HG03039 (cell line): ENCODE measurements at regions not wholly inside any gene's neighbourhood (a gene's known extent, or its start where the extent isn't known, plus 50 kb on each side); places are given as distances from the start of the nearest gene placed in this dataset.
A peak's percentile ranks its signal among the peaks of the same experiment; 100 is the strongest.
"Not testable (repeated sequence)": the region's sequence is repeated elsewhere in the genome, so short reads cannot be mapped to it uniquely, and the experiment has no call there.

Source experiments
- ATAC-seq: cut with Tn5 transposase; IDR thresholded peaks from one replicate; pipeline ENCODE4 v1.9.1; 2021; ENCODE audit warnings: mild to moderate bottlenecking, moderate library complexity; ENCODE audit not compliant: unreplicated experiment

DNA sequence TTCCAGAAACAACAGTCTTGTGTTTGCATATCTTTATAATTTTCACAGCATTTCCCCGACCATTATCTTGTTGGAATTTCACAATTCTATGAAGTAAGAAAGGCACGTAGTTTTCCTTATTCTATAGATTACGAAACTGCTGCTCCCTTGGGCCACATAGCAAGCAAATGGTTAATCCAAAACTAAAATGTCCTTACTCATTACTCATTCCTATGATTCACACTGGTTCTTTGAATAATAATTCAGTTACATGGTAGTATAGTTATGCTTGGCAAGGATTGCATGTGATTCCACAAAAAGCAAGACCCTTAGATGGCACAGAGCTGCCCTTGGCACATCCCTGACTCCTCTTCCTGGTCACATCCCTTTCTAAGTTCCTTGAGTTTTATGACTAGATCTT is 51.2 kb downstream of the OR13H1 start:
- ATAC-seq = no peak

DNA sequence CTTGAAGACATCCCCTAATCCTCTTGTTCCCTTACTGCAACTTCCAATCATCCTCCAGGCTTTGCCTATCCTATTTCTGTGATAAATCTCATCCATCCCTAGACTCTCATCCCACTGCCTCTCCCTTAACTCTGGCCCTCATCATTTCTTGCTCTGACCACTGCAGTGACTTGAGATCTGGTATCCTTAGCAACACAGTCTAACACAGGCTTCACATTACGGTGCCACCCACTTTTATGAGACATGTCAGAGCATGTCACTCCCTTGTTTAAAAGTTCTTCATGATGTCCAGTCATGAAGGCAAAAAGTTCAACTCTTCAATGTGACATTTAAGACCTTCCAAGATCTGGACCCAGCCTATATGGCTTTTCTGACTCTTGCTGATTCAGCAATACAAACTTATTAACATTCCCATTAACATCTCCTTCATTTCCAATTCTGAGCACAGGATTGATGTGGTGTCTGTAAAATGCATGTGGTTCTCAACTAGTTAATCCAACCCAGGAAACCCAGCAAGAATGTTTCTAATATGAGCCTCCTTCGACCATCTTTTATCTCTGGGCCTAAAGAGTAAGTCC is 64.0 kb downstream of the OR13H1 start:
- ATAC-seq = no peak

GRCh38 chrX:131609480-131609879 is 65.6 kb downstream of the OR13H1 start:
- no peak for ATAC-seq

DNA sequence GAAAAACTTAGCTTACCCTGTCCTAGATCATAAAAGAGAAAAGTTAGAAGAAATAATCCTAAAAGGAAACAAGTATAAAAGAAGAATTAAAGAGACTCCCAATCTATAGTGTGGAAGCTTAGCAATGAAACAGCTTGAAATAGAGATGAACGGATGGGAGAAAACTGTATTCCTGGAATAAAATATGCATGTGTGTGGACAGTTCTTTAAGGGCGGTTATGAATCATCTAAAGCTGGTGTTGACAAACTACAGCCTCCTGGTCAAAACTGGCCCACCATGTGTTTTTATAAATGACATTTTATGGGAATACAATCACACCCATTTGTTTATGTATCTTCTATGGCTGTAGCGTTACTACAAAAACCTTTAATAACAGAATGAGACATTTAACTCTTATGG is 69.4 kb downstream of the OR13H1 start:
- no peak for ATAC-seq

DNA sequence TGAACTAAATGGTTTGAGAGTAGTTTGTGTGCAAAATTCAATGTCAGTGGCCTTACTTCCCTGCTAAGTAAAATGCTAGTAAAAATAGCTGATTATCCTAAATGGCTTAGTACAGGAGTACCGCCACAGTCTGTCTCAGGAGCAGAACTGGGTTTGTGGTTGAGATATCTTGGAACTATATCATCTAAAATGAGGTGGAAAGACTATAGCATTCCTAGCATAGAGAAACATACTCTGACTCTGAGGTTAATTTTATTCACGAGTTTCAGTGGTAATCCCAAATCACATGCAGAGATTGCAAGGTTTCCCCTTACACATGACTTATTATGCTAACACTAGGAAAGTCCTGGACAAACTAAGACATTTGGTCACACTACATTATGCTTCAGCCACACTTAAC is 70.4 kb downstream of the OR13H1 start:
- no peak for ATAC-seq

- ATAC-seq = no peak
Observed at GRCh38 chrX:131617182-131617581, 73.3 kb downstream of the OR13H1 start.

- no peak for ATAC-seq
Observed at GRCh38 chrX:131621650-131622049, 77.8 kb downstream of the OR13H1 start.

GRCh38 chrX:131626681-131627296 is 82.9 kb downstream of the OR13H1 start:
- no peak for ATAC-seq

DNA sequence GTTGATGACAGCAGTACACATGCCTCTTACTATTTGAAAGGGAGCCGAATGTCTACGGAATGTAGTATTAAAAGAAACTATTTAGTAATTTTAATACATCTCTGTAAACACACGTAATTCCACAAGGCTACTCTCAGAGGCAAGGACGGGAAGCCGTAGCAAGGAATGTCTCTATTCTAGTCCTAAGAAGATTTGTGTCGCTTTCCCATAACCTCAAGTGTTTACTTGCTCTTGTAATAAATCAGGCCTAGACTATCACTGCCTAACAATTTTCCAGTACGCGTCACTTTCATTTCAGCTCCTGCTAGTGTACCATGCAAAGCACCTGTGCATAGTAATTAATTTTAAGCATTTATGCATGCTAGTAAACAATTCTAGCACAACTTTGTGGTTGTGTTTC is 86.7 kb downstream of the OR13H1 start:
- no peak for ATAC-seq

DNA sequence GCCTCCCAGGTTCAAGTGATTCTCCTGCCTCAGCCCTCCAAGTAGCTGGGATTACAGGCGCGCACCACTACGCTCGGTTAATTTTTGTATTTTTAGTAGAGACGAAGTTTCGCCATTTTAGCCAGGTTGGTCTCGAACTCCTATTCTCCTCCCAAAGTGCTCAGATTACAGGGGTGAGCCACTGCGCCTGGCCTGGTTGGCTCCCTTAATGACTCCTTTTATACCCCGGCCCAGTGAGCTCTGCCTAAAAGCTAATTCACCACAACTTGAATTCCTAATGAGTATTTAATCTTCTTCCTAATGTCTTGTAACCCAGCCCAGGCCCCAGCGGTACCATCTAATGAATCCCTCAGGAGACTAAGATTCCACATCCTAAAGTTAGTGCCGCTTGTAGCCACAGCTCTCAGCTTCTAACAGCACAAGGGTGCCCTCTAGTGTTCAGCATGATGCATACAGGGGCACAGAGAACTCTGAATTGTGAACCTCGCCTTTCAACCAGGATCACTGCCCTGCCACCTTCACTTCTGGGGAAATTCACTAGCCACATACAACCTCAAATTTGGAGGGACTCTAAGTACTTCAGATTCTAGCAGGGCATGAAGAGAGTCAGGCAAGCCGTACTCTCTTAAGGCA is 89.5 kb downstream of the OR13H1 start:
- no peak for ATAC-seq

DNA sequence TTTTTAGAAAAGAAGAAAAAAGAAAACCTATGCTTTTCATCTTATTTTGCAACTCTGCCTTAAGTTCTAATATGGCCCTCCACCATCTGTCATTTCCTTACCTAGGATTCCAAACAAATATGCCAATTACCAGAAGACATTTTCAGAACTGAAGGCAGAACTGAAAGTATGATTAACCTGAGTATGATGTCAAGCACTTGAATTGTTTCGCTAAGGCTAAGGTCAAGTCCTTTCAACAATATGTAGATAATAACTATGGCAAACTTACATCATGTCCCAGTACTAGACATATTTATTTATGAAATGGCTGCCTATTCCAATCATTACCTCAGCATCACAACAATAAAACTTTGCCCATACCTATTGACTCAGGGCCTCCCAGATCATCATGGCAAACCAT is 91.0 kb downstream of the OR13H1 start:
- no peak for ATAC-seq

DNA sequence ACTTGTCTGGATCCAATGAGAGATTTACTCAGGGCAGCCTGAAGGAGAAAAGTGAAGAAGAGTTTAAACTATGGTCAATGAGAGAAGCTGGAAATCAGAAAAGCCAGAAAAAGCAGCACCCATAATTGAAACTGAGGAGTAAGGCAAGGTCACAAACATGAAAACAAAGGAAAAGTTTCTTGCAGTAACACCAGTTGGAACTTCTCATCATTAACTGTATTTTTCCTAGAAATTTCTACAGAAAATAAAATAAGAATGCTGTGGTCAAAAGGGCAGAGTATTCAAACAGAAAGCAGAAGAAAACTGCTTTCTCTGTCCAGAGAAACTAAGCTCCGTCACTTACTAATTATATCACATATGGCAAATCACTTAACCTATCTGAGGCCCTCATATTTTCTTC is 102.2 kb downstream of the OR13H1 start:
- ATAC-seq = no peak

GRCh38 chrX:131649741-131650140 is 105.9 kb downstream of the OR13H1 start:
- ATAC-seq = no peak

DNA sequence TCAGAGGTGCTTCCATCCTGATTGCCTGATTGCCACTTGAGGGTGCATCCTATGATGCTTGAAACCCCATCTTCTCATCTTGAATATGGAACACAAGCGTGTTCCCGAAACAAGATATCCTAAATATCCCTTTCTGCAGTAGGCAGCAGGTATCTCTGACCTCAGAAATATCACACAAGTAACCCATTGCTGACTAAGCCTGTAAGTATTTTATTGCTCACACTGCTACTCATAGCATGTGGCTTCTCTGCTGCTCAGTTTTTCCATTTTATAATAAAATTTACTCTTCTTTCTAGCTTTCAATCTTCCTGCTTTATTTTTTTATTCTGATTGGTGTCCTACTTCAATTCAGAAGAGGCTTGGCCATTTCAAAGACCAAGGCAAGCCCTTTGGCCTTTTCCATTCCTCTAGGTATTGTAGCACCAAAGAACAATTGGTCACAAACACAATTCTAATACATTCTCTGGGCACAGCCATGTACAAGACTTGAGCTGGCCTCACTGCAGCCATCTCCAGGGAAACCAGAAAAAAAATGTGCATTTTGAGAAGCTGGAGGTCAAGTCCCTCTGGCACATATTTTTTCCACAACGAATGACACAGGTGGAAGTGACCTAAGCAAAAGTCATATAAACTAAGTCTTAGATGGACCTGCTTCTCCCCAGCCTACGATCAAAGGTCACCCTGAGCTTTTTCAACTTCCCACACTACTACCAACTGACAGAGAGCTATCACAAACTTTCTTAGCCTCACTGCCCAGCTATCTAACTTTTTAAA is 107.0 kb downstream of the OR13H1 start:
- ATAC-seq = no peak

DNA sequence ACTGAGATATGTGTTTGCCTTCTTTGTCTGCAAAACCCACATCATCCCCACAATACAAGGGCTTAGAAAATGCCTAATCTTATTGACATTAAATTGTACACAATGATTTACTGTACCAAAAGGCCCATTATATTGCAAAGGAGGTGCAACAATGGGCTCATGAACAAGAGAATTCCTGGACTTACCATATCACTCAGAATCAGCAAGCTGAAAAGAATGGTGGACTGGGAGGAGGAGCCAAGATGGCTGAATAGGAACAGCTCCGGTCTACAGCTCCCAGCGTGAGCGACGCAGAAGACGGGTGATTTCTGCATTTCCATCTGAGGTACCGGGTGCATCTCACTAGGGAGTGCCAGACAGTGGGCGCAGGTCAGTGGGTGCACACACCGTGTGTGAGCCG is 119.9 kb downstream of the OR13H1 start:
- ATAC-seq = not testable (repeated sequence)

- no peak for ATAC-seq
Observed at GRCh38 chrX:131671735-131672134, 127.9 kb downstream of the OR13H1 start.

GRCh38 chrX:131675596-131676194 is 131.8 kb downstream of the OR13H1 start:
- ATAC-seq = no peak

- ATAC-seq = peak; percentile 58
Observed at GRCh38 chrX:131677655-131678628, 134.1 kb downstream of the OR13H1 start.

GRCh38 chrX:131682735-131683134 is 138.9 kb downstream of the OR13H1 start:
- ATAC-seq = not testable (repeated sequence)

DNA sequence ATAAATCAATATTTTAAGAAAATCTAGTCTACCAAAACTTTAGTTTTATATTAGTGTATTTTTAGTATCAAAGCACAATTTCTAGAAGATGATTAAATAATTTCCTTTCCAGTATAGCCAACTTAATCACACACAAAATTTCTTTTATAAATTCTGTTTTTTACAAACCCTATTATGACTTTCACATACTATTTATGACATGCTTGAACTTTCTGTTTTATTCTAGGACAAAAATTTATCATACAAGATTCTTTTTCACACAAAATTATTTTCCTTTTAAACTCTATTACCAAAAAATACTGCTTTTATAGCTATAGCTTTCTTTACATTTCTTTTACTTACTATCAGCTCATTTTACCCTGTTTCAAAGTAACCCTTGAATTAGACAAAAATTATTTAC is 149.5 kb downstream of the OR13H1 start:
- no peak for ATAC-seq
